HCT116 (cell line): ENCODE measurements at regions not wholly inside any gene's neighbourhood (a gene's known extent, or its start where the extent isn't known, plus 50 kb on each side); places are given as distances from the start of the nearest gene placed in this dataset.

Source experiments
- ATAC-seq: fragments of 200-7000 bp; cut with Tn5 transposase; 2 replicates; pipeline ENCODE4 v1.9.1; 2020; ENCODE audit warnings: mild to moderate bottlenecking, moderate library complexity
- BruUV-seq: library from RNA; stranded (reverse); fragments of 400-500 nt; replicated peaks from 2 replicates; lab custom pipeline; 2021; lab: Mats Ljungman, UMichigan
- CTCF ChIA-PET: fragments of 300-600 bp; sonication (Branson Sonifier 250); formaldehyde crosslinking; loops from one replicate; lab custom pipeline; 2021; ENCODE audit warnings: antibody characterized with exemption; lab: Charles Lee
- POLR2A ChIA-PET: fragments of 300-600, 350-600 bp; sonication (Branson Sonifier 250); formaldehyde crosslinking; loops from one replicate; lab custom pipeline; 2021; ENCODE audit warnings: antibody characterized with exemption; lab: Charles Lee
- RAD21 ChIA-PET, 2 experiments: fragments of 300-600 bp; sonication (Branson Sonifier 250); formaldehyde crosslinking; loops; one replicate each; lab custom pipeline; 2023; ENCODE audit warnings: low total read pairs in 2 of 2; ENCODE audit not compliant: uncharacterized antibody in 2 of 2, unreplicated experiment in 2 of 2, low non-redundant PET in 1 of 2; lab: Charles Lee
- DNase-seq: peaks from one replicate; pipeline ENCODE4 v3.0.0-alpha.2; 2010; ENCODE audit warnings: low read depth, low spot score
- H2AFZ ChIP-seq: fragments of 200-600 bp; shearing (Covaris generic), sonication (generic); 2 replicates; pipeline ENCODE4 v1.6.1; 2017; ENCODE audit warnings: low read depth, mixed run types, mixed read lengths, antibody characterized with exemption, low read length; ENCODE audit not compliant: poor library complexity, severe bottlenecking
- H3K27ac ChIP-seq: 2 replicates; pipeline ENCODE4 v1.5.1; 2012; ENCODE audit warnings: low read depth, low read length
- H3K27me3 ChIP-seq: fragments of 200-600 bp; sonication (generic); 2 replicates; pipeline ENCODE4 v1.6.1; 2016; ENCODE audit warnings: mixed run types, low read length, mixed read lengths; ENCODE audit not compliant: insufficient read depth
- H3K36me3 ChIP-seq, 2 experiments: fragments of 200-500 bp in 1 of 2; fragments of 200-600 bp in 1 of 2; sonication (Bioruptor generic) in 1 of 2; sonication (generic) in 1 of 2; 2 replicates each; pipeline versions ENCODE4 v1.5.1 to v1.6.1; 2014 to 2016; ENCODE audit warnings: low read length in 2 of 2, inconsistent platforms in 1 of 2, mixed read lengths in 1 of 2, mixed run types in 1 of 2; ENCODE audit not compliant: insufficient read depth in 2 of 2, control insufficient read depth in 1 of 2
- H3K4me1 ChIP-seq, 2 experiments: fragments of 200-600 bp in 1 of 2; sonication (generic) in 1 of 2; 2 replicates each; pipeline versions ENCODE4 v1.5.1 to v1.6.1; 2012 to 2017; ENCODE audit warnings: low read length in 2 of 2, inconsistent platforms in 1 of 2, mild to moderate bottlenecking in 1 of 2, mixed read lengths in 1 of 2, mixed run types in 1 of 2, moderate library complexity in 1 of 2; ENCODE audit not compliant: insufficient read depth in 2 of 2, control insufficient read depth in 1 of 2
- H3K4me2 ChIP-seq: fragments of 200-600 bp; sonication (generic); 2 replicates; pipeline ENCODE4 v1.6.1; 2017; ENCODE audit warnings: mixed run types, low read length, mixed read lengths
- H3K4me3 ChIP-seq, 2 experiments: fragments of 200-600 bp in 1 of 2; sonication (generic) in 1 of 2; replicated peaks in 1 of 2; 2 replicates each; pipeline ENCODE4 v1.5.1; 2011 to 2016; ENCODE audit warnings: low read length in 2 of 2, control low read depth in 1 of 2, low read depth in 1 of 2, mild to moderate bottlenecking in 1 of 2, mixed read lengths in 1 of 2, mixed run types in 1 of 2
- H3K79me2 ChIP-seq: fragments of 200-600 bp; sonication (generic); 2 replicates; pipeline ENCODE4 v1.6.1; 2017; ENCODE audit warnings: mild to moderate bottlenecking, mixed run types, low read length, moderate library complexity, mixed read lengths; ENCODE audit not compliant: insufficient read depth
- H3K9ac ChIP-seq: fragments of 200-600 bp; sonication (generic); 2 replicates; pipeline ENCODE4 v1.6.1; 2016; ENCODE audit warnings: low read length, mixed read lengths
- H3K9me2 ChIP-seq: fragments of 200-600 bp; sonication (generic), shearing (Covaris generic); 2 replicates; pipeline ENCODE4 v1.6.1; 2017; ENCODE audit warnings: mixed run types, mild to moderate bottlenecking, moderate library complexity; ENCODE audit not compliant: insufficient read depth
- H3K9me3 ChIP-seq, 2 experiments: fragments of 200-500 bp in 1 of 2; fragments of 200-600 bp in 1 of 2; sonication (Bioruptor generic) in 1 of 2; sonication (generic) in 1 of 2; 2 replicates each; pipeline ENCODE4 v1.6.1; 2014 to 2017; ENCODE audit warnings: low read length in 2 of 2, mixed read lengths in 2 of 2, inconsistent platforms in 1 of 2, low read depth in 1 of 2, mild to moderate bottlenecking in 1 of 2, mixed run types in 1 of 2, moderate library complexity in 1 of 2; ENCODE audit not compliant: control insufficient read depth in 1 of 2, insufficient read depth in 1 of 2
- H4K20me1 ChIP-seq: fragments of 200-600 bp; sonication (generic), shearing (Covaris generic); 2 replicates; pipeline ENCODE4 v1.6.1; 2017; ENCODE audit warnings: mixed run types, mild to moderate bottlenecking, moderate library complexity; ENCODE audit not compliant: insufficient read depth
- CEBPB ChIP-seq: IDR thresholded peaks from 2 replicates; pipeline ENCODE4 v1.6.1; 2012; ENCODE audit warnings: low read depth
- ELF1 ChIP-seq: IDR thresholded peaks from 2 replicates; pipeline ENCODE4 v1.6.1; 2012; ENCODE audit warnings: low read depth, borderline replicate concordance
- FOSL1 ChIP-seq: IDR thresholded peaks from 2 replicates; pipeline ENCODE4 v1.6.1; 2012; ENCODE audit warnings: low read depth
- MAX ChIP-seq: IDR thresholded peaks from 2 replicates; pipeline ENCODE4 v1.6.1; 2012
- RAD21 ChIP-seq: IDR thresholded peaks from 2 replicates; pipeline ENCODE4 v1.6.1; 2012; ENCODE audit warnings: low read depth, mild to moderate bottlenecking
- REST ChIP-seq: IDR thresholded peaks from 2 replicates; pipeline ENCODE4 v1.6.1; 2012; ENCODE audit warnings: low read depth
- SRF ChIP-seq: IDR thresholded peaks from 2 replicates; pipeline ENCODE4 v1.6.1; 2012; ENCODE audit warnings: low read depth
- TCF7L2 ChIP-seq: IDR thresholded peaks from 2 replicates; pipeline ENCODE4 v1.7.0; 2011; ENCODE audit warnings: borderline replicate concordance, inconsistent platforms; ENCODE audit not compliant: insufficient read depth, insufficient read length; ENCODE audit errors: extremely low read depth
- YY1 ChIP-seq: IDR thresholded peaks from 2 replicates; pipeline ENCODE4 v1.6.1; 2011; ENCODE audit warnings: low read length, low read depth, moderate library complexity, mild to moderate bottlenecking; ENCODE audit not compliant: insufficient replicate concordance; ENCODE audit errors: extremely low read depth
- intact Hi-C: fragments of 100-400 bp; cut with micrococcal nuclease; formaldehyde crosslinking; loops from 2 replicates; pipeline ENCODE4 v1.10.0; 2022

DNA sequence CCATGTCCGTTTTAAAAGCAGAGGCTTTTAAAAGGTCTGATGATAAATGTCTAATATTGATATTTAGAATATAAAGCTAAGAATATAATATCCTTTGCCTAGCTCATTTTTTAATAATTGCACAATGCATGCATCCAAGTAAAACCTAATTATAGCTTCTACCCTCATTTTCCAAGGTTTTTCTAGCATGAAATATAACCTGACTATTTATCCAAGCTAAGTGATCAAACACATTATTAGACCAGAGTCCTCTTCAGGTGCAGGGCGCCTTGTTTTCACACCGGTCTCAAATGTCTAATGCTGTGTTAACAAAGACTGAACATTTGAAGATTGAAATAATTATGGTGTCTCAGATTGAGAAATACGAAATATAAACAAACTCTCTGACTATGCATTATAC lies 648.9 kb upstream of the CXADR start:
- H2AFZ ChIP-seq, result no peak overlapping the region
- H3K79me2 ChIP-seq, result no peaks in the 10 kb centered on the region
- no peaks in the 10 kb centered on the region for H3K9me2 ChIP-seq
- no peaks in the 10 kb centered on the region for H3K4me1 ChIP-seq
- H4K20me1 ChIP-seq, result no peaks in the 10 kb centered on the region
- H3K4me2 ChIP-seq, result no peak overlapping the region
- H3K27me3 ChIP-seq, result no peaks in the 10 kb centered on the region
- no peak for ATAC-seq
- H3K27ac ChIP-seq, result no peak overlapping the region
- TF ChIP-seq REST (no peak), ELF1 (no peak), CEBPB (no peak), MAX (no peak), SRF (no peak), RAD21 (no peak), TCF7L2 (no peak), FOSL1 (no peak), YY1 (no peak)
- H3K9ac ChIP-seq, result no peak overlapping the region
- no TSS peak for BruUV-seq
- no peak for DNase-seq
- no peak overlapping the region for H3K4me3 ChIP-seq
- RAD21 ChIA-PET, result no interaction called here
- no peaks in the 10 kb centered on the region for H3K36me3 ChIP-seq
- intact Hi-C loops, result no loop called here
- POLR2A ChIA-PET, result no interaction called here
- peaks cover 24 to 34% of the 10 kb centered on the region in 2 experiments; a peak in 3 of 4 replicates for H3K9me3 ChIP-seq
- CTCF ChIA-PET, result no interaction called here
